Endothelial cell of umbilical vein (primary cell): ENCODE measurements at regions not wholly inside any gene's neighbourhood (a gene's known extent, or its start where the extent isn't known, plus 50 kb on each side); places are given as distances from the start of the nearest gene placed in this dataset.

Experiments
- BruUV-seq: library from RNA; stranded (reverse); fragments of 400-500 nt; replicated peaks from 2 replicates; lab custom pipeline; 2021; lab: Mats Ljungman, UMichigan
- CTCF ChIA-PET: fragments of 300-600, 350-600 bp; sonication (Branson Sonifier 250); formaldehyde crosslinking; loops from one replicate; lab custom pipeline; 2021; ENCODE audit warnings: antibody characterized with exemption, inconsistent platforms; lab: Charles Lee
- POLR2A ChIA-PET: fragments of 300-600, 350-600 bp; sonication (Branson Sonifier 250); formaldehyde crosslinking; loops from one replicate; lab custom pipeline; 2021; ENCODE audit warnings: antibody characterized with exemption, inconsistent platforms; lab: Charles Lee
- DNase-seq: peaks from one replicate; pipeline ENCODE4 v3.0.0-alpha.2; 2011; ENCODE audit warnings: low read depth, low spot score
- FAIRE-seq: peaks from 2 replicates; lab custom pipeline; 2011; peaks lifted over from hg19 to GRCh38; lab: Jason Lieb, UNC
- H2AFZ ChIP-seq: 2 replicates; pipeline ENCODE4 v1.6.0; 2012; ENCODE audit warnings: low read depth, low read length, control low read depth, inconsistent platforms
- H3K27ac ChIP-seq: 2 replicates; pipeline ENCODE4 v1.5.1; 2011; ENCODE audit warnings: low read depth, mild to moderate bottlenecking, control low read depth, low read length, moderate library complexity; ENCODE audit not compliant: insufficient read depth
- H3K27me3 ChIP-seq, 2 experiments: 2 replicates each; pipeline versions ENCODE4 v1.6.0 to v1.6.1; 2011; ENCODE audit warnings: low read length in 2 of 2, mixed read lengths in 1 of 2; ENCODE audit not compliant: control insufficient read depth in 2 of 2, insufficient read depth in 2 of 2
- H3K36me3 ChIP-seq, 2 experiments: 2 replicates in 1 of 2; 3 replicates in 1 of 2; pipeline ENCODE4 v1.5.1; 2011; ENCODE audit warnings: low read length in 2 of 2, mild to moderate bottlenecking in 1 of 2, moderate library complexity in 1 of 2; ENCODE audit not compliant: control insufficient read depth in 2 of 2, insufficient read depth in 2 of 2; ENCODE audit errors: extremely low read depth in 1 of 2
- H3K4me1 ChIP-seq: 3 replicates; pipeline ENCODE4 v1.5.1; 2011; ENCODE audit warnings: mild to moderate bottlenecking, low read length; ENCODE audit not compliant: control insufficient read depth, insufficient read depth; ENCODE audit errors: extremely low read depth
- H3K4me2 ChIP-seq: 2 replicates; pipeline ENCODE4 v1.6.1; 2011; ENCODE audit warnings: low read length, control low read depth, mixed read lengths; ENCODE audit not compliant: insufficient read depth
- H3K4me3 ChIP-seq, 3 experiments: fragments of 200-600 bp in 1 of 3; sonication (generic), shearing (Covaris generic) in 1 of 3; replicated peaks in 1 of 3; 2 replicates each; pipeline ENCODE4 v1.5.1; 2011 to 2016; ENCODE audit warnings: control low read depth in 3 of 3, low read length in 3 of 3, mild to moderate bottlenecking in 2 of 3, inconsistent platforms in 1 of 3, low read depth in 1 of 3, moderate library complexity in 1 of 3; ENCODE audit not compliant: insufficient read depth in 1 of 3
- H3K79me2 ChIP-seq: 2 replicates; pipeline ENCODE4 v1.6.0; 2012; ENCODE audit warnings: low read length, inconsistent platforms; ENCODE audit not compliant: control insufficient read depth, insufficient read depth
- H3K9ac ChIP-seq: replicated peaks from 2 replicates; pipeline ENCODE3; 2011; ENCODE audit warnings: low read length, control low read depth; ENCODE audit not compliant: insufficient read depth; ENCODE audit errors: extremely low read depth
- H3K9me1 ChIP-seq: replicated peaks from 3 replicates; pipeline ENCODE4 v1.6.0; 2011; ENCODE audit warnings: mild to moderate bottlenecking, low read length; ENCODE audit not compliant: control insufficient read depth, insufficient read depth; ENCODE audit errors: extremely low read depth
- H3K9me3 ChIP-seq: replicated peaks from 2 replicates; pipeline ENCODE4 v1.5.1; 2012; ENCODE audit warnings: low read length, inconsistent platforms; ENCODE audit not compliant: control insufficient read depth, insufficient read depth
- H4K20me1 ChIP-seq: replicated peaks from 2 replicates; pipeline ENCODE3; 2011; ENCODE audit warnings: mild to moderate bottlenecking, low read length; ENCODE audit not compliant: control insufficient read depth, insufficient read depth; ENCODE audit errors: extremely low read depth
- CTCF ChIP-seq, 2 donors: IDR thresholded peaks; 1 replicate in 1 of 2; 2 replicates in 1 of 2; pipeline ENCODE4 v1.5.1; 2011; ENCODE audit warnings: low read length in 2 of 2, mild to moderate bottlenecking in 2 of 2, moderate library complexity in 2 of 2, control low read depth in 1 of 2, inconsistent platforms in 1 of 2, low read depth in 1 of 2; ENCODE audit not compliant: insufficient read depth in 1 of 2; ENCODE audit errors: extremely low read depth in 1 of 2
- EZH2 ChIP-seq: IDR thresholded peaks from 2 replicates; pipeline ENCODE4 v1.6.1; 2012; ENCODE audit warnings: borderline replicate concordance, low read depth, mild to moderate bottlenecking, moderate library complexity, low read length, inconsistent platforms; ENCODE audit not compliant: severe bottlenecking
- FOS ChIP-seq: IDR thresholded peaks from 2 replicates; pipeline ENCODE4 v1.6.1; 2011; ENCODE audit warnings: mild to moderate bottlenecking, low read length, moderate library complexity, borderline replicate concordance; ENCODE audit not compliant: insufficient read depth
- GATA2 ChIP-seq: IDR thresholded peaks from 2 replicates; pipeline ENCODE4 v1.7.0; 2011; ENCODE audit warnings: low read depth, mild to moderate bottlenecking, moderate library complexity, mixed read lengths, low read length; ENCODE audit not compliant: insufficient read length, insufficient read depth
- JUN ChIP-seq: IDR thresholded peaks from 2 replicates; pipeline ENCODE4 v1.6.1; 2011; ENCODE audit warnings: borderline replicate concordance, low read depth; ENCODE audit not compliant: insufficient read length, insufficient read depth
- MAX ChIP-seq: IDR thresholded peaks from 2 replicates; pipeline ENCODE4 v1.6.1; 2011; ENCODE audit not compliant: insufficient read depth, insufficient read length
- MYC ChIP-seq: IDR thresholded peaks from one replicate; pipeline ENCODE4 v1.6.1; 2011; ENCODE audit warnings: mild to moderate bottlenecking, low read depth, low read length
- POLR2A ChIP-seq: IDR thresholded peaks from 2 replicates; pipeline ENCODE4 v1.6.1; 2012; ENCODE audit warnings: low read depth, mild to moderate bottlenecking, control low read depth, low read length
- POLR2AphosphoS5 ChIP-seq: IDR thresholded peaks from 2 replicates; pipeline ENCODE4 v1.6.1; 2012; ENCODE audit warnings: low read depth, mild to moderate bottlenecking, control low read depth, low read length, moderate library complexity; ENCODE audit not compliant: insufficient read depth
- dilution Hi-C: fragments of 300-500 bp; cut with MboI; formaldehyde crosslinking; loops from one replicate; pipeline ENCODE4 v1.15.0; 2019; ENCODE audit warnings: low sequenced_read_pairs; ENCODE audit not compliant: extremely low pct_ligation_motif_present
- intact Hi-C: fragments of 100-400 bp; cut with micrococcal nuclease; formaldehyde crosslinking; loops from one replicate; pipeline ENCODE4 v1.10.0; 2022

GRCh38 chr4:136183513-136183912 lies 1348.8 kb downstream of the PCDH18 start:
- H3K4me2 ChIP-seq = no peak overlapping the region
- DNase-seq = no peak
- no peaks in the 10 kb centered on the region for H3K36me3 ChIP-seq
- ChIA-PET POLR2A (no interaction called here), CTCF (no interaction called here)
- intact Hi-C loops = no loop called here
- H3K4me3 ChIP-seq = no peak overlapping the region
- no peak overlapping the region for H3K27ac ChIP-seq
- H3K9me1 ChIP-seq = no peaks in the 10 kb centered on the region
- BruUV-seq = no TSS peak
- no peaks in the 10 kb centered on the region for H3K27me3 ChIP-seq
- no peaks in the 10 kb centered on the region for H3K9me3 ChIP-seq
- no peak overlapping the region for H3K9ac ChIP-seq
- H3K79me2 ChIP-seq = no peaks in the 10 kb centered on the region
- H4K20me1 ChIP-seq = no peaks in the 10 kb centered on the region
- TF ChIP-seq GATA2 (no peak), POLR2AphosphoS5 (no peak), FOS (no peak), MAX (no peak), MYC (no peak), JUN (no peak), POLR2A (no peak), CTCF (IDR thresholded peaks at IDR 0.05; ENCODE audit: extremely low read depth in 1 of 2, insufficient read depth in 1 of 2, low read depth in 1 of 2, low read length in 2 of 2) (no peak), EZH2 (no peak)
- H3K4me1 ChIP-seq = no peaks in the 10 kb centered on the region
- FAIRE-seq = no peak
- dilution Hi-C loops = no loop called here
- H2AFZ ChIP-seq = no peak overlapping the region
